Right ventricle myocardium inferior (tissue), 1 donor: ENCODE measurements at regions not wholly inside any gene's neighbourhood (a gene's known extent, or its start where the extent isn't known, plus 50 kb on each side); places are given as distances from the start of the nearest gene placed in this dataset.
"Not testable (repeated sequence)": the region's sequence is repeated elsewhere in the genome, so short reads cannot be mapped to it uniquely, and the experiment has no call there.

ENCODE experiments used
- ATAC-seq: fragments of 200-7000 bp; cut with Tn5 transposase; one replicate; pipeline ENCODE4 v1.9.1; 2020; ENCODE audit warnings: mild to moderate bottlenecking, moderate library complexity
- DNase-seq: peaks from one replicate; pipeline ENCODE4 v3.0.0; 2021; ENCODE audit errors: missing footprints
- intact Hi-C: fragments of 100-400 bp; cut with DNase I; formaldehyde crosslinking; loops from one replicate; pipeline ENCODE4 v1.11.0; 2022
- donor health status: DM: no; HTN: yes; CAD: no; lungs with severe emphysema.

DNA sequence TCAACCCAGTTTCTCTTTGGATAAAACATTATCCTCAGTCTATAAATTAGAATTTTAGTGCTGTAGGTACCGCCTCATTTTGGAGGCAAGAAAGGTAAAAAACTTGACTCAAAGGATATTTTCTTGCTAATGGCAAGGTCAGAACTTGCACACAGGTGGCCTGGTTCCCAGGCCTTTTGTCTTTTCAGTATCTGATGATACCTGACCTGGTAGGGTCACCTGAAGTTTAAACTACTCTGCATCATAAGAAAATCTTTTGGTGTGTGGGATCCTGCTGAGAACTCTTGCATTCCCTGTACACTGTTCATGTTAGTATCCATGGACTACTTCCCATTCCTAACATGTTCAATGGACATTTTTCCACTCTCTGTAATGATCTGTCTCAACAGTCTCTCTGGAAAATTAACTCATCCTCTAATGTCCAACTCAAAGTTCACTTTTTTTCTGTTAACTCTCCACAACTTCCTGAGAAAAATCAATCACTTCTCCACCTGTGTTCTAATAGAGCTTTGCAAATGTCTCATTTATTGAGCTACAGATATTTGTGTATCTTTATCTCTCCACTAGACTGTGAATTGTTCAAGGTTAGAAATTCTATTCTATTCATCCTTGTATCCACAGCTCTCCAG lies 317.1 kb upstream of the SOX9 start:
- intact Hi-C loops = no loop called here
- DNase-seq (no peak), ATAC-seq (no peak)

GRCh38 chr17:71809537-71809936 lies 311.3 kb upstream of the SOX9 start:
- intact Hi-C loops = no loop called here
- DNase-seq (no peak), ATAC-seq (no peak)

GRCh38 chr17:71813861-71814260 lies 307.0 kb upstream of the SOX9 start:
- DNase-seq, ATAC-seq, intact Hi-C loops: not testable (repeated sequence)

GRCh38 chr17:71821511-71821910 lies 299.3 kb upstream of the SOX9 start:
- intact Hi-C loops = no loop called here
- DNase-seq = no peak
- ATAC-seq = no peak

GRCh38 chr17:71824671-71825070 lies 296.1 kb upstream of the SOX9 start:
- intact Hi-C loops = no loop called here
- ATAC-seq (no peak), DNase-seq (no peak)

GRCh38 chr17:71825687-71826086 lies 295.1 kb upstream of the SOX9 start:
- no peak for ATAC-seq
- DNase-seq = no peak
- intact Hi-C loops = no loop called here

DNA sequence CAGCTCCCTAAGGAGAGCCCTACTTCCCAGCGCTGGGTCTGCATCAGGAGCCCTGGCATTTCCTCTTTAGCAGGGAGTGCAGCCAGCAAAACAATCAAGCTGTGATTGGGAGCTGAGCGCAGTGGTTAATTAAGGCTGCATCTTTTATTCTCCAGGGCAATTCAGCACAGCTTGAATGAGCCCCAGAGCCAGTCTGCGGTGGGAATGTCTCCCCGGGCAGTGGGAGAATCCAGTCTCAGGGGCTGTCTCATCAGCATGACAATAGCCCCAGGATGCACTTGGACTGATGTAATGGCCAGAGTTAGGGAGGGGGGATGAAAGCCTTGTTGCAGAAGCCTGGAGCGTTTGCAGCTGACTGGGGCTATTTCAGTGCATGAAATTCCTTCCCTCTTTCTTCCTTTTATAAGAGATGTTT lies 292.6 kb upstream of the SOX9 start:
- DNase-seq = no peak
- intact Hi-C loops = no loop called here
- no peak for ATAC-seq

DNA sequence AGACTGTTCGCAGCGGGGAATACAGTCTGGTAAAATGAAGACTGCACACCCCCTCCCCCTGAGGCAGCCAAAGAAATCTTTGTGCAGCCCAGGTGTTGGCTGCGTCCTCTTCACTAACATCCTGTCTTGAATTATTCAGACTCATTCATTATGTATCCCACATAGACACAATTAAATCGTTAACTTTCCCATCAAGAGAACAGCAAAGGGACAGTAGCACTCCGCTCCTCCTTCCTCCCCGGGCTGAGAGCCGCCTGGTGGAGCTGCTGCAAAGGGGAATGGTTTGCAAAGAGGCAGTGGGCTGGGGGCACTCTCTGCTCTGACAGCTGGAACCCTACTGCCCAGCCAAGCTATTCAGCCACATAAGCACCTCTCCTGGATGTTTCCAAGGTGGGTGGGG lies 290.0 kb upstream of the SOX9 start:
- DNase-seq (no peak), ATAC-seq (no peak)
- intact Hi-C loops = no loop called here

DNA sequence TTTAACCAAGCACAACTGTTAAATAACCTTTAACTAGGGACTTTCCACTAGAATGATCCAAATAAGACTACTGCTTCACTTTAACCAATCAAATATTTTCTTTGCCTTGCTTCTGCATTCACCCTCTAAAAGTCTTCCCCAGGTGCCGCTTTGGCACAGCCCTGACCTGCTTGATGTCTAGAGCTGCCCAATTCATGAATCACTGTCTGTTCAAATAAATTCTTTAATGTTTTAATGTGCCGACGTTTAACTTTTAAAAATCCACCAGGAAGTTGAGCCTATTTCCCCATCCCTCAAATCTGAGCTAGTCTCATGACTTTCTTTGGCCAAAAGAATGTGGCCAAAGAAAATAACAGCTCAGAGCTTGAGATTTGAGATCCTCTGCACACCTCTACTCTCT lies 277.8 kb upstream of the SOX9 start:
- DNase-seq = no peak
- intact Hi-C loops = no loop called here
- ATAC-seq = no peak

- DNase-seq (no peak), ATAC-seq (no peak)
- intact Hi-C loops = no loop called here
Observed at GRCh38 chr17:71845337-71845736, 275.5 kb upstream of the SOX9 start.

DNA sequence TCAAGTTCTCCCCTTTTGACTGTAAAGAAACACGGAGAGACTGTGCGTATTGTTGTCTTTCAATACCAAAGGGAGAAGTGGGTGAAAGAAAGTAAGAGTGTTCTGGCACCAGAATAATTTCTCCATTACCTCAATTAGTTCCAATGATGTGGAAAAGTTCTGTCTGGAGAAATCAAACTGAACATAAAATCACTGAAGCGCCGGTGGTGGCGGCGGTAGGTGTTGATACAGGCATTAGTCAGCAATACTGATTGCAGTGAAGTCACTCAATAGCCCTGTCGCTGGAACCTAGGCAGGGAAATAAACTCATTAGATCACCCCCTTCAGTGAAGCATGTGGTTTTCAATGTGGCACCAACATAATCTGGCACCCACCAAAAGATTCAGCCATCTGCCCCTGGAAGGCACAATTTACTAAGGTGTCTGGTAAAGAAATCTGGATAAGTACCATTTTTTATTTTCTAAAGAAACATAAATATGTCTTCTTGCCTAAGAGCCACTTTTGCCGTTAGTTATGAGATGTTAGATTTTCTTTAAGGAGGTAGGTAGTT lies 274.2 kb upstream of the SOX9 start:
- ATAC-seq (no peak), DNase-seq (no peak)
- intact Hi-C loops = no loop called here

- DNase-seq = no peak
- intact Hi-C loops = no loop called here
- ATAC-seq = no peak
Observed at GRCh38 chr17:71849783-71850768, 270.7 kb upstream of the SOX9 start.

- intact Hi-C loops = no loop called here
- DNase-seq = no peak
- no peak for ATAC-seq
Observed at GRCh38 chr17:71850812-71851211, 270.0 kb upstream of the SOX9 start.

DNA sequence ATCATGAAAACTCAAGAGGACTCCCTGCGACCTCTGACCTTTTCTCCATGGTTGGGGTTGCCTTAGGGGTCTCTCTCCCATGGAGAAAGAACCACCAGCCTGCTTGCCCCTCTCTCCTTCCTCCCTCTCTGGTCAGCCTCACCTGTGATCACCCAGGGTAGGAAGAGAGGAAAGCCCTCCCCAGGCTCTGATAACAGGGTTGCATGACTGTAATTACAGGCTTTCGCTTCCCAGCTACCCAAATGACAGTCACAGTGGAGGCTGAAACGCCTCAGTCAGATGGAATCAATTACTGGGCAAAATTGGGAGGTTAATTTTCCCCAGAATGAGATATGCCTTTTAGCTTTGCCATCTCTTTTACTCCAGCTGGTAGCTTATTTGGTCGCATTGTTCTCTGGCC lies 265.8 kb upstream of the SOX9 start:
- intact Hi-C loops = no loop called here
- no peak for DNase-seq
- no peak for ATAC-seq

DNA sequence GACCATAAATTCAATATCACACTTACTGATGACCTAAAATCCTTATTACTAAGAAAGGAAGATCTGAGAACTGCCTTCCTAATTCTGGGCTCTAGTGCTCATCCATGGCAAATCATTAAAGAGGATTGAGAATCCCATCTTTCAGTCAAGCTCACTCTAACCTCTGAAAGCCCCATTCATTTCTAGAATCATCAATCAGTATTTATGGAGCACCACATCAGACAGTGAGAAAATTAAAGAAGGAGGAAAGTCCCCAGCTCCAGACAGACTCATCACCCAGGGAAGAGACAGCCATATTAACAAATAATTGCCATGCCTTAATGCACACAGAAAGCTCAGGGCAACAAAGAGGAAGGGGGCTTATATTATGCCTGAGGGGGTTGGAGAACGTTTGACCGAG lies 256.1 kb upstream of the SOX9 start:
- ATAC-seq (no peak), DNase-seq (no peak)
- intact Hi-C loops = no loop called here

GRCh38 chr17:71866095-71866494 lies 254.7 kb upstream of the SOX9 start:
- DNase-seq (no peak), ATAC-seq (no peak)
- intact Hi-C loops = no loop called here

GRCh38 chr17:71869293-71869692 lies 251.5 kb upstream of the SOX9 start:
- no peak for ATAC-seq
- no peak for DNase-seq
- intact Hi-C loops = no loop called here

DNA sequence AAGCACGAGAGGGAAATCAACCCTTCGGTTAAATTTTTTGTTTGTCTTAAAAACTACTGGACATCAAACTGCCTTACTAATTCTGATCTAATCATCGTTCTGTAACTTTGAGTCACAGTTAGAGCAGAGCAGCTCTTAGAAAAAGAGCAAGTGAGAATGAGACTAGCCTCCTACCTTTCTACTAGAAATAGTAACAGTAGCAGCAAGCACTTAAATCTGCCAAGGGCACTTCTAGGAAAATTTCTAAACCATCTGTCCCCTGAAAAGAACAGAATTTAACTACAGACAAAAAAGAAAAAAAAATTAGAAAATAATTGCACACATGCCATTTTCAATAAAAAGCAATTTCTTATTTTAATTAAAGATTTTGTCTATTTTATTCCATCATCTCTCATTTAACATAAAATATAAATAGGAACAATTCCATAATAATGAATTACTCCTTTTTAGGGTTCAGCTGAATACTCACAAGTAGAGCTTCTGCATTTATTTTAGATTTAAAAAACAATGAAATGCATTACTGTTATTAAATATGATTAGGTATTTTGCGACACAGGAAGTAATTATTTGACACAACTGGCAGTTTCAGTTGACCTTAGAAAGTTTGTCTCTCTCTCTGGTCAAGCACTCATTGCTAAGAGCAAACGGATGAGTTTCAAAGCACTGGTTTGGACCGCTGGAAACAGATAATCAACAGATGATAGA lies 250.8 kb upstream of the SOX9 start:
- no peak for DNase-seq
- intact Hi-C loops = no loop called here
- no peak for ATAC-seq

DNA sequence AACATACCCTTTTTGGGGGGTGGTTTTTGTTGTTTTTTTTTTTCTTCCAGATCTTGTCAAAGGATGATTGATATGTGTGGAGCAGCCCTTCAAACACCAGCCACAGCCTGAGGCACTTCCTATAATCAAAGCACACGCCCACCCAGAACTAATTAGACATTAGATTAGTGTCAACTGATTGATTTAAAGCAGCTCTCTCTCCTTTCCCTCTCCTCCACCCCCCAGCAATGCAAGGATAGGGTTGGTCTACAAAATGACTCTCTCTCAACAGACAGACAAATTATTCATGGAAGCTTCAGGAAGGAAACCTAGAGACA lies 250.3 kb upstream of the SOX9 start:
- intact Hi-C loops = no loop called here
- ATAC-seq (no peak), DNase-seq (no peak)
